Smooth muscle cell (in vitro differentiated cells): ENCODE measurements at regions not wholly inside any gene's neighbourhood (a gene's known extent, or its start where the extent isn't known, plus 50 kb on each side); places are given as distances from the start of the nearest gene placed in this dataset.

Experiments
- DNase-seq: peaks from one replicate; lab custom pipeline; 2025; ENCODE audit not compliant: unreplicated experiment; lab: John Stamatoyannopoulos, UW
- H2AFZ ChIP-seq: fragments of 200-600 bp; sonication (generic); 2 replicates; pipeline ENCODE4 v1.6.0; 2016; ENCODE audit warnings: antibody characterized with exemption, low read depth, mild to moderate bottlenecking
- H3F3A ChIP-seq: fragments of 200-600 bp; sonication (generic); 2 replicates; pipeline ENCODE4 v1.6.0; 2017; ENCODE audit warnings: antibody characterized with exemption, low read depth
- H3K27ac ChIP-seq: fragments of 200-600 bp; sonication (generic); 2 replicates; pipeline ENCODE4 v1.5.1; 2016; ENCODE audit warnings: low read depth, mild to moderate bottlenecking
- H3K27me3 ChIP-seq: fragments of 200-600 bp; sonication (generic); 2 replicates; pipeline ENCODE4 v1.6.1; 2016; ENCODE audit warnings: low read depth, mild to moderate bottlenecking
- H3K36me3 ChIP-seq: fragments of 200-600 bp; sonication (generic); 2 replicates; pipeline ENCODE4 v1.5.1; 2016; ENCODE audit warnings: low read depth
- H3K4me1 ChIP-seq: fragments of 200-600 bp; sonication (generic); 2 replicates; pipeline ENCODE4 v1.5.1; 2016; ENCODE audit warnings: low read depth
- H3K4me2 ChIP-seq: fragments of 200-600 bp; sonication (generic); 2 replicates; pipeline ENCODE4 v1.6.0; 2016; ENCODE audit warnings: mild to moderate bottlenecking
- H3K4me3 ChIP-seq: fragments of 200-600 bp; sonication (generic); 2 replicates; pipeline ENCODE4 v1.5.1; 2016; ENCODE audit warnings: mild to moderate bottlenecking
- H3K79me2 ChIP-seq: fragments of 200-600 bp; sonication (generic); 2 replicates; pipeline ENCODE4 v1.6.0; 2016; ENCODE audit warnings: low read depth, mild to moderate bottlenecking
- H3K9ac ChIP-seq: fragments of 200-600 bp; sonication (generic); 2 replicates; pipeline ENCODE4 v1.6.0; 2016; ENCODE audit warnings: low read depth
- H3K9me3 ChIP-seq: fragments of 200-600 bp; sonication (generic); replicated peaks from 2 replicates; pipeline ENCODE4 v1.5.1; 2016; ENCODE audit warnings: low read depth
- H4K20me1 ChIP-seq: fragments of 200-600 bp; sonication (generic); 2 replicates; pipeline ENCODE4 v1.6.0; 2016; ENCODE audit warnings: low read depth
- CTCF ChIP-seq: fragments of 200-600 bp; sonication (generic); IDR thresholded peaks from 2 replicates; pipeline ENCODE4 v1.5.1; 2017; ENCODE audit warnings: borderline replicate concordance, mild to moderate bottlenecking, antibody characterized with exemption; ENCODE audit not compliant: insufficient read depth, poor library complexity, severe bottlenecking
- WGBS: methylation state at CpG from one replicate; pipeline ENCODE4 v1.1.7; 2016; ENCODE audit warnings: low lambda C conversion rate; 5-methylcytosine and 5-hydroxymethylcytosine counted together

DNA sequence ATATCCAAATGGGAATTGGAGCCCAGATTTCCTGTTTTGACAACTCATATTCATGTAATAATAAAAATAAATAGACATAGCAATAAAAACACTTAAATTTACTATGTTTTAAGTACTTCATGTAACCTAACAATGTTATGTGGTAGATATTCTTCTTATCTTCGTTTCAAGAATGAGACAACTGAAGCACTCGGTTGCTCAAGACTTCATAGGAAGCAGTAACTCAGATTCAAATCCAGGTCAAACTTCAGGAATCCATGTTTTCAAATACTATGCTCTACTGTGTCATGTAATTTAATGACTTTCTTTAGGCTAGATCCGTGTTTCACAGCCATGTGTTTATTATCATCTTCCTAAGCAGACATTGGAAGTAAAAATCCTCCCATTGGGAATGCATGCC lies 492.2 kb downstream of the CNTN3 start:
- Histone ChIP-seq H3K27ac (no peak overlapping the region), H3K27me3 (no peaks in the 10 kb centered on the region), H3K4me3 (no peak overlapping the region), H3K4me2 (no peak overlapping the region), H3K9ac (no peak overlapping the region), H3K9me3 (no peaks in the 10 kb centered on the region), H3K79me2 (no peaks in the 10 kb centered on the region), H3F3A (no peaks in the 10 kb centered on the region), H3K4me1 (no peaks in the 10 kb centered on the region), H4K20me1 (no peaks in the 10 kb centered on the region), H3K36me3 (no peaks in the 10 kb centered on the region), H2AFZ (no peak overlapping the region)
- DNase-seq = no peak
- no peak for TF ChIP-seq CTCF
- WGBS = 76% methylated on average over 3 of the region's 3 CpGs

- H3K79me2 ChIP-seq = no peaks in the 10 kb centered on the region
- H3K36me3 ChIP-seq = no peaks in the 10 kb centered on the region
- no peaks in the 10 kb centered on the region for H3K9me3 ChIP-seq
- no peaks in the 10 kb centered on the region for H3F3A ChIP-seq
- no peaks in the 10 kb centered on the region for H3K4me1 ChIP-seq
- no peak overlapping the region for H3K9ac ChIP-seq
- H3K4me3 ChIP-seq = no peak overlapping the region
- no peak overlapping the region for H3K4me2 ChIP-seq
- DNase-seq = no peak
- 79% methylated on average over 1 of the region's 1 CpG for WGBS
- no peak overlapping the region for H3K27ac ChIP-seq
- no peaks in the 10 kb centered on the region for H4K20me1 ChIP-seq
- H3K27me3 ChIP-seq = no peaks in the 10 kb centered on the region
- no peak for TF ChIP-seq CTCF
- no peak overlapping the region for H2AFZ ChIP-seq
Observed at GRCh38 chr3:74121761-74122160, 492.7 kb downstream of the CNTN3 start.

DNA sequence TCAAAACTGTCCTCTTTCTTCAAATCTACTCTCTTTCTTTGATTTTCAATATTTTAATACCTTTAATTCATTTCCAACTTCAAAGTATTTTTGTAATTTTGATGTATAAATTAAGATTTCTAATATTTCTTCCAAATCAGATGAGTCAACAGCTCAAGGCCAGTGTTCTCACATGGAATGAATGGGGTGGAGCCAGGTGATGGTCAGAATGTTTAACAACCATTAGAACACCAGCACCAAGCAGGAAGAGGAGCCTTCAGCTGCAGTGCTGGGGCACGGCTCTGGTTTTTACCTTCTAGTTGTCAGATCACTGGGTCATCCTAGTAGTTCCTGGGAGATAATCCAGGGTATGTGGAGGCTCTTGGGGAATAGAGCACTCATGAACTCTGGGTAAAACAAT lies 494.5 kb upstream of the PDZRN3 start:
- Histone ChIP-seq H3F3A (no peaks in the 10 kb centered on the region), H3K9me3 (no peaks in the 10 kb centered on the region), H3K4me1 (no peaks in the 10 kb centered on the region), H3K36me3 (no peaks in the 10 kb centered on the region), H3K9ac (no peak overlapping the region), H3K27ac (no peak overlapping the region), H3K79me2 (no peaks in the 10 kb centered on the region), H2AFZ (no peak overlapping the region), H3K4me3 (no peak overlapping the region), H3K27me3 (no peaks in the 10 kb centered on the region), H3K4me2 (no peak overlapping the region), H4K20me1 (no peaks in the 10 kb centered on the region)
- 86% methylated on average over 1 of the region's 1 CpG for WGBS
- no peak for DNase-seq
- TF ChIP-seq CTCF = no peak

GRCh38 chr3:74115906-74116305 lies 491.2 kb upstream of the PDZRN3 start:
- Histone ChIP-seq H3K27me3 (no peaks in the 10 kb centered on the region), H3K9me3 (no peaks in the 10 kb centered on the region), H3K4me2 (no peak overlapping the region), H3F3A (no peaks in the 10 kb centered on the region), H4K20me1 (no peaks in the 10 kb centered on the region), H3K36me3 (no peaks in the 10 kb centered on the region), H3K4me3 (no peak overlapping the region), H3K4me1 (no peaks in the 10 kb centered on the region), H2AFZ (no peak overlapping the region), H3K9ac (no peak overlapping the region), H3K27ac (no peak overlapping the region), H3K79me2 (no peaks in the 10 kb centered on the region)
- 73% methylated on average over 3 of the region's 3 CpGs for WGBS
- TF ChIP-seq CTCF = no peak
- DNase-seq = no peak
